MM.1S (cell line): ENCODE measurements at regions not wholly inside any gene's neighbourhood (a gene's known extent, or its start where the extent isn't known, plus 50 kb on each side); places are given as distances from the start of the nearest gene placed in this dataset.

Experiments used
- CTCF ChIP-seq: fragments of 300-600 bp; sonication (generic); IDR thresholded peaks from 2 replicates; pipeline ENCODE4 v1.5.1; 2016; ENCODE audit warnings: antibody characterized with exemption, low read length, mixed read lengths
- EZH2 ChIP-seq: fragments of 300-600 bp; sonication (generic); optimal IDR thresholded peaks from 2 replicates; pipeline ENCODE3; 2017; ENCODE audit warnings: low read depth, mild to moderate bottlenecking, antibody characterized with exemption, low read length, mixed read lengths

- TF ChIP-seq EZH2 (no peak), CTCF (no peak)
These were observed 1118.6 kb upstream of the CDH9 start for GRCh38 chr5:28156981-28157380.
